SK-N-MC (cell line): ENCODE measurements at regions not wholly inside any gene's neighbourhood (a gene's known extent, or its start where the extent isn't known, plus 50 kb on each side); places are given as distances from the start of the nearest gene placed in this dataset.

Experiments
- DNase-seq: peaks from one replicate; pipeline ENCODE4 v3.0.0-alpha.2; 2011; ENCODE audit warnings: low read depth, low spot score
- H3K27ac ChIP-seq: fragments of 200-600 bp; sonication (generic); 2 replicates; pipeline ENCODE4 v1.5.1; 2016; ENCODE audit warnings: mixed run types
- H3K36me3 ChIP-seq: fragments of 200-600 bp; sonication (generic); 2 replicates; pipeline ENCODE4 v1.6.1; 2017; ENCODE audit warnings: antibody characterized with exemption, low read length, mixed read lengths; ENCODE audit not compliant: insufficient read depth
- H3K4me3 ChIP-seq: fragments of 200-600 bp; sonication (generic); 2 replicates; pipeline ENCODE4 v1.5.1; 2016
- H3K9ac ChIP-seq: fragments of 200-600 bp; sonication (generic); 2 replicates; pipeline ENCODE4 v1.8.0; 2017; ENCODE audit warnings: mixed run types, mixed read lengths; ENCODE audit not compliant: insufficient read length
- H3K9me3 ChIP-seq: fragments of 200-600 bp; sonication (generic); 2 replicates; pipeline ENCODE4 v1.6.1; 2017; ENCODE audit warnings: low read depth, mild to moderate bottlenecking, antibody characterized with exemption, low read length, moderate library complexity, mixed read lengths
- EZH2 ChIP-seq: fragments of 200-600 bp; sonication (generic); IDR thresholded peaks from one replicate; pipeline ENCODE4 v1.6.1; 2017; ENCODE audit warnings: antibody characterized with exemption
- FOXP2 ChIP-seq: optimal IDR thresholded peaks from 2 replicates; pipeline ENCODE3; 2011; ENCODE audit warnings: mild to moderate bottlenecking, moderate library complexity; ENCODE audit not compliant: insufficient read depth; ENCODE audit errors: extremely low read length, control extremely low read depth
- POLR2AphosphoS5 ChIP-seq: IDR thresholded peaks from 2 replicates; pipeline ENCODE4 v1.6.1; 2012; ENCODE audit warnings: mild to moderate bottlenecking, low read depth, low read length, borderline replicate concordance

DNA sequence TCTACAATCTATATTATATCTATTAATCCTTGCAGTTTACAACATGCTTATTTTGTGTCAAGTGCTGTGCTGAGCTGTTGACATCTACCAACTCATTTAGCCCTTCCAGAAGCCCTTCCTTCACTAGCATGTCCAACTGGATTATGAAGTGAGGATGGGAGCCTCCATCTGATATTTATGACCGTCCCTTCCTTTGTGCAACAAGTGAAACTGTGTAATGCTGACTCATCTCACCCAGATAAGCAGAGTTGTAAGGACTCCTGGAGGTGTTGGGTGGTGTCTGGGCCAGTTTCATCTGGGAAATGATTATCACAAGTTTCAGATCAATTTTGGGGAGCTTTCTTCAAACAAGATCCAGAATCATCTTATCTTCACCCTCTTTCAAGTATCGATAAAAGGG lies 156.6 kb upstream of the ETAA1 start:
- Histone ChIP-seq H3K9me3 (no peaks in the 10 kb centered on the region), H3K4me3 (no peak overlapping the region), H3K36me3 (no peaks in the 10 kb centered on the region), H3K9ac (no peak overlapping the region), H3K27ac (no peak overlapping the region)
- DNase-seq, result no peak
- TF ChIP-seq FOXP2, result no peak
- no peak for TF ChIP-seq EZH2
- TF ChIP-seq POLR2AphosphoS5, result no peak

DNA sequence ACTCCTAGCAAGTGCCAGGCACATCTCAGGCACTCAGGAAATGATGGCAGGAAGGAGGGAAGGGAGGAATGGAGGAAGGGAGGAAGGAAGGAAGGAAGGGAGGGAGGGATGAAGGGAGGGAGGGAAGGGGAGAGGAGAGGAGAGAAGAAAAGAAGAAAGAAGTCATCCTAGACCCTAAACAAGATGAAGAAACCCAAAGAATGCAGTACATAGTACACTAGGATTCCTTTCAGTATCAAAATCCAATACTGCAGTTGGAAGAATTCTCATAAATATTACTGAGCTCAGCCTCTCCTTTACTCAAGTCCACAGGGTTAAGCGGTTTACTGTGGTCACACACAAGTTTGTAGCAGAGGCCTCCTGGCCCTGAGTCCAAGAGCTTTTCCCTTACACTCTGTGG lies 155.7 kb upstream of the ETAA1 start:
- Histone ChIP-seq H3K9me3 (no peaks in the 10 kb centered on the region), H3K27ac (no peak overlapping the region), H3K36me3 (no peaks in the 10 kb centered on the region), H3K4me3 (no peak overlapping the region), H3K9ac (no peak overlapping the region)
- no peak for DNase-seq
- TF ChIP-seq EZH2, result no peak
- no peak for TF ChIP-seq FOXP2
- TF ChIP-seq POLR2AphosphoS5, result no peak

- Histone ChIP-seq H3K9ac (no peak overlapping the region), H3K4me3 (no peak overlapping the region), H3K9me3 (no peaks in the 10 kb centered on the region), H3K27ac (no peak overlapping the region), H3K36me3 (no peaks in the 10 kb centered on the region)
- TF ChIP-seq FOXP2, result no peak
- no peak for TF ChIP-seq EZH2
- TF ChIP-seq POLR2AphosphoS5, result no peak
- no peak for DNase-seq
These were observed 154.7 kb upstream of the ETAA1 start for GRCh38 chr2:67242456-67242855.

- TF ChIP-seq FOXP2, result no peak
- no peak for TF ChIP-seq EZH2
- no peak for TF ChIP-seq POLR2AphosphoS5
- Histone ChIP-seq H3K9me3 (no peaks in the 10 kb centered on the region), H3K9ac (no peak overlapping the region), H3K27ac (no peak overlapping the region), H3K36me3 (no peaks in the 10 kb centered on the region), H3K4me3 (no peak overlapping the region)
- no peak for DNase-seq
These were observed 153.2 kb upstream of the ETAA1 start for GRCh38 chr2:67243919-67244318.

DNA sequence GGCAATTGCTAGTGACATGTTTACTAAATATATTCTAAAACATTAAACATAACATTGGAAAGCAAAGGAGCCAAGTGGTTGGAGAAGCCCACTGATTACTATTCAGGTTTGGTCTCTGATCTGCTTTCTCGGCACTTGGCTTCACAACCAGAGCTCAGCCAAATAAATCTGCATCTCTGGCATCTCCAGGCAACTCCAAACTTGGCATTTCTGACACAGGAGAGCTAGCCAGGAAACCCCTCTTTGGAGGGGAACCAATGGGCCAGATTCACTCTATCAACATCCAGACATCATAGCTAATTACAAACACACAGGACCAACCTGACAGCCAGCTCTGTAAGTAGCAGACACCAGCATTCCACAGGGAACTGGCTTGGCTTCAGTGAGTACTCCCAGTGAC lies 150.3 kb upstream of the ETAA1 start:
- TF ChIP-seq EZH2 (no peak), FOXP2 (no peak), POLR2AphosphoS5 (no peak)
- no peaks in the 10 kb centered on the region for H3K36me3 ChIP-seq
- H3K9ac ChIP-seq, result no peak overlapping the region
- H3K4me3 ChIP-seq, result no peak overlapping the region
- H3K9me3 ChIP-seq, result no peaks in the 10 kb centered on the region
- DNase-seq, result no peak
- no peak overlapping the region for H3K27ac ChIP-seq

GRCh38 chr2:67251741-67252140 lies 145.4 kb upstream of the ETAA1 start:
- Histone ChIP-seq H3K36me3 (no peaks in the 10 kb centered on the region), H3K9ac (no peak overlapping the region), H3K9me3 (no peaks in the 10 kb centered on the region), H3K4me3 (no peak overlapping the region), H3K27ac (no peak overlapping the region)
- TF ChIP-seq EZH2, result no peak
- TF ChIP-seq FOXP2, result no peak
- no peak for TF ChIP-seq POLR2AphosphoS5
- no peak for DNase-seq

DNA sequence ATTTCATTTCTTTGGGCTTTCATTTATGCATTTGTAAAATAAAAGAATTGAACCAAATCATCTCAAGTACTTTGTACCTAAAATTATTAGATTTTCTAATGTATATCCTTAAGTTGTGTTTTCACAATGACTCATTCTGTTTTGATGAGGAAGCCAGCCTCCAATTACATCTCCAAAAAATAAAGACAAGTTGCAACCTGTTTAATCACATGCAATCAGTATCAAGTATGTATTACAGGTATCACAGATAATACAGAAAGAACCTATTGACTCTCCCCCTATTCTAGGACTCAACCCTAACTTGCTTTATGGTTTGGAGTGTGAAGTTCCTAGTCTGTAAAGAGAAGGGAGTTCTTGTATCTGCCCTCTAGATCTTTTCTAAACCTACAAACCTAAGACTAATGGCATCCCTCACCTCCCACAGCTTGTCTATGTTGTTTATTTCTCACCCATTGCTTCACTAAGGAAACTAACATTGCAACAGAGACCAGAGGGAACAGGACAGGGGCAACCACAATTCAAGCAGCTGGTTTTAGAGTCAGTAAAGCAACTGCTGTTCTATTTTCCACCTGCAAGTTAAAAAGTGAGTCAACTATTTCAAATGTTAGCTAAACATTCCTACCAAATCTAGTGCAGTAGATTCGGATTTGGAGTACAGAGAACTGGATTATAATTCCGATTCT lies 141.1 kb upstream of the ETAA1 start:
- Histone ChIP-seq H3K9me3 (no peaks in the 10 kb centered on the region), H3K36me3 (no peaks in the 10 kb centered on the region), H3K4me3 (no peak overlapping the region), H3K27ac (no peak overlapping the region), H3K9ac (no peak overlapping the region)
- TF ChIP-seq EZH2 (no peak), FOXP2 (no peak), POLR2AphosphoS5 (no peak)
- DNase-seq, result no peak

DNA sequence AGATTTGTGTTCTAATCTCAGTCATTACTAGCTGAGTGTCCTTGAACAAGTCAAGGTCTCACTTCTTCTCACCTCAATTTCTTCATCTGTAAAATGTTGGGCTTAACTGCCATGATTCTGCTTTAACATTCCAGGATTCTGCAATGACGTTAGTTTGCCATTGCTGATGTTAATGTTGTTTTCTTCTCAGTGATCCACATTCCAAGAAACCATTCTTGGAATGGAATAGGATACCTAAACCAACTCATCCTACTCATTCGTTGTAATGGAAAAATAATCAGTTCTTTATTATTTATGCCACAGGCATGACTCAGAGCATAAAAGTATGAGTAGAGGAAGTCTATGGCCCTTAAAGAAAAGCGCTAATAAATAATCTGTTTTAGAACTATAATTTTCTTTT lies 140.2 kb upstream of the ETAA1 start:
- no peaks in the 10 kb centered on the region for H3K9me3 ChIP-seq
- H3K27ac ChIP-seq, result no peak overlapping the region
- DNase-seq, result no peak
- H3K4me3 ChIP-seq, result no peak overlapping the region
- no peak for TF ChIP-seq FOXP2
- TF ChIP-seq EZH2, result no peak
- H3K36me3 ChIP-seq, result no peaks in the 10 kb centered on the region
- H3K9ac ChIP-seq, result no peak overlapping the region

DNA sequence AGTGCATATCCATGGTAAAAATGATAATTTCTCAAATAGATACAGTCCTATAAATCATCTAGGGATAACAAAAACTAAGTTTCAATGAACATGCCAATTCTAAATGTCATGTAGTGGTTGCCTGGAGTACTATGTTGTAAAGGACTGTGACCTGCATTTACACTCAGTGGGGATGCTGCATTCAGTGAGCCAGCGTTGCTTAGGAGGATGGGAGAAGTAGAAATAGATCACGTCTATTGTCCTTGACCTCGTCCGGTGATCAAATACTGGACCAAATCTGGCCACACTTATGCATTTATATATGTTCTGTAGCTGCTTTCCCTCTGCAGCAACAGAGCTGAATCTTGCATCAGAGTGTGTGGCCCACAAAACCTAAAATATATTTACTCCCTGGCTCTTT lies 139.0 kb upstream of the ETAA1 start:
- no peak for DNase-seq
- Histone ChIP-seq H3K4me3 (no peak overlapping the region), H3K9ac (no peak overlapping the region), H3K27ac (no peak overlapping the region), H3K9me3 (no peaks in the 10 kb centered on the region), H3K36me3 (no peaks in the 10 kb centered on the region)
- no peak for TF ChIP-seq EZH2
- no peak for TF ChIP-seq POLR2AphosphoS5
- no peak for TF ChIP-seq FOXP2

GRCh38 chr2:67258831-67259230 lies 138.3 kb upstream of the ETAA1 start:
- no peak overlapping the region for H3K4me3 ChIP-seq
- DNase-seq, result no peak
- TF ChIP-seq FOXP2 (no peak), POLR2AphosphoS5 (no peak), EZH2 (no peak)
- H3K36me3 ChIP-seq, result no peaks in the 10 kb centered on the region
- H3K9me3 ChIP-seq, result no peaks in the 10 kb centered on the region
- no peak overlapping the region for H3K27ac ChIP-seq
- no peak overlapping the region for H3K9ac ChIP-seq
